WTC11 (cell line): ENCODE measurements at regions not wholly inside any gene's neighbourhood (a gene's known extent, or its start where the extent isn't known, plus 50 kb on each side); places are given as distances from the start of the nearest gene placed in this dataset.

Source experiments
- ATAC-seq: fragments of 200-7000 bp; cut with Tn5 transposase; 2 replicates; pipeline ENCODE4 v1.10.0; 2021; ENCODE audit warnings: mild to moderate bottlenecking, moderate library complexity
- CTCF ChIA-PET: fragments of 300-600 bp; sonication (Branson Sonifier 250); formaldehyde crosslinking; loops from one replicate; lab custom pipeline; 2021; ENCODE audit warnings: antibody characterized with exemption; lab: Charles Lee
- POLR2A ChIA-PET: fragments of 350-600 bp; sonication (Branson Sonifier 250); formaldehyde crosslinking; loops from one replicate; lab custom pipeline; 2021; ENCODE audit warnings: antibody characterized with exemption; lab: Charles Lee
- DNase-seq: peaks from one replicate; pipeline ENCODE4 v3.0.0; 2021; ENCODE audit warnings: low spot score
- H3K27ac Mint-ChIP-seq: 2 replicates; pipeline ENCODE4 v1.8.0; 2021; ENCODE audit warnings: mixed read lengths
- H3K27me3 Mint-ChIP-seq: 2 replicates; pipeline ENCODE4 v1.8.0; 2021; ENCODE audit warnings: low read depth, mild to moderate bottlenecking, moderate library complexity, mixed read lengths
- H3K36me3 Mint-ChIP-seq: 2 replicates; pipeline ENCODE4 v1.8.0; 2021; ENCODE audit warnings: mixed read lengths
- H3K4me1 Mint-ChIP-seq: 2 replicates; pipeline ENCODE4 v1.8.0; 2022; ENCODE audit warnings: mixed read lengths
- H3K4me3 Mint-ChIP-seq: 2 replicates; pipeline ENCODE4 v1.8.0; 2021; ENCODE audit warnings: mild to moderate bottlenecking, moderate library complexity, mixed read lengths
- H3K9me3 Mint-ChIP-seq: 2 replicates; pipeline ENCODE4 v1.8.0; 2021; ENCODE audit warnings: mixed read lengths
- ATF1 ChIP-seq: sonication (generic); formaldehyde crosslinking; IDR thresholded peaks from 2 replicates; pipeline ENCODE4 v1.8.1; 2023; ENCODE audit warnings: mild to moderate bottlenecking, moderate library complexity, missing genetic modification reagents
- CBFB ChIP-seq: sonication (generic); formaldehyde crosslinking; IDR thresholded peaks from 2 replicates; pipeline ENCODE4 v1.8.1; 2022; ENCODE audit warnings: mild to moderate bottlenecking, low read depth, missing genetic modification reagents
- CDX4 ChIP-seq: fragments of 250-450 bp; sonication (Bioruptor Pico); IDR thresholded peaks from 2 replicates; pipeline ENCODE4 v1.9.0; 2021; ENCODE audit warnings: moderate library complexity, mild to moderate bottlenecking, inconsistent platforms, borderline replicate concordance
- CREB1 ChIP-seq: sonication (generic); formaldehyde crosslinking; IDR thresholded peaks from 2 replicates; pipeline ENCODE4 v1.8.0; 2023; ENCODE audit warnings: mild to moderate bottlenecking, missing genetic modification reagents
- ESRRA ChIP-seq: sonication (generic); formaldehyde crosslinking; IDR thresholded peaks from 2 replicates; pipeline ENCODE4 v1.8.1; 2022; ENCODE audit warnings: mild to moderate bottlenecking, missing genetic modification reagents, borderline replicate concordance
- JAZF1 ChIP-seq: fragments of 250-450 bp; sonication (Bioruptor Pico); IDR thresholded peaks from 2 replicates; pipeline ENCODE4 v1.9.0; 2021; ENCODE audit warnings: moderate library complexity, mild to moderate bottlenecking, inconsistent platforms
- MAX ChIP-seq: sonication (generic); formaldehyde crosslinking; IDR thresholded peaks from 2 replicates; pipeline ENCODE4 v1.8.0; 2022; ENCODE audit warnings: mild to moderate bottlenecking, missing genetic modification reagents
- MLX ChIP-seq: sonication (generic); formaldehyde crosslinking; IDR thresholded peaks from 2 replicates; pipeline ENCODE4 v1.8.1; 2023; ENCODE audit warnings: mild to moderate bottlenecking, missing genetic modification reagents, moderate library complexity
- MYBL2 ChIP-seq: sonication (generic); formaldehyde crosslinking; IDR thresholded peaks from 2 replicates; pipeline ENCODE4 v1.8.1; 2023; ENCODE audit warnings: mild to moderate bottlenecking, moderate library complexity, missing genetic modification reagents
- PRRX2 ChIP-seq: fragments of 250-450 bp; sonication (Bioruptor Pico); IDR thresholded peaks from 2 replicates; pipeline ENCODE4 v1.8.0; 2021; ENCODE audit warnings: mild to moderate bottlenecking
- SOX15 ChIP-seq: fragments of 250-450 bp; sonication (Bioruptor Pico); IDR thresholded peaks from 2 replicates; pipeline ENCODE4 v1.9.0; 2021; ENCODE audit warnings: mild to moderate bottlenecking
- STAT6 ChIP-seq: sonication (generic); formaldehyde crosslinking; conservative IDR thresholded peaks from 2 replicates; pipeline ENCODE4 v1.8.1; 2023; ENCODE audit warnings: mild to moderate bottlenecking, low read depth, missing genetic modification reagents, moderate library complexity
- TP53 ChIP-seq: sonication (generic); formaldehyde crosslinking; IDR thresholded peaks from 2 replicates; pipeline ENCODE4 v1.8.1; 2023; ENCODE audit warnings: mild to moderate bottlenecking, missing genetic modification reagents
- USF1 ChIP-seq: sonication (generic); formaldehyde crosslinking; IDR thresholded peaks from 2 replicates; pipeline ENCODE4 v1.8.0; 2022; ENCODE audit warnings: mild to moderate bottlenecking, missing genetic modification reagents
- USF2 ChIP-seq: sonication (generic); formaldehyde crosslinking; IDR thresholded peaks from 2 replicates; pipeline ENCODE4 v1.8.1; 2023; ENCODE audit warnings: mild to moderate bottlenecking, missing genetic modification reagents, moderate library complexity
- ZBTB21 ChIP-seq: sonication (generic); formaldehyde crosslinking; IDR thresholded peaks from 2 replicates; pipeline ENCODE4 v1.8.1; 2023; ENCODE audit warnings: mild to moderate bottlenecking, missing genetic modification reagents, borderline replicate concordance
- ZBTB43 ChIP-seq: sonication (generic); formaldehyde crosslinking; IDR thresholded peaks from 2 replicates; pipeline ENCODE4 v1.8.1; 2023; ENCODE audit warnings: mild to moderate bottlenecking, missing genetic modification reagents
- ZMAT4 ChIP-seq: fragments of 250-450 bp; sonication (Bioruptor Pico); IDR thresholded peaks from 2 replicates; pipeline ENCODE4 v1.9.0; 2021; ENCODE audit warnings: mild to moderate bottlenecking
- ZNF263 ChIP-seq: sonication (generic); formaldehyde crosslinking; IDR thresholded peaks from 2 replicates; pipeline ENCODE4 v1.8.1; 2022; ENCODE audit warnings: low read depth, mild to moderate bottlenecking, moderate library complexity, missing genetic modification reagents
- ZNF396 ChIP-seq: fragments of 250-450 bp; sonication (Bioruptor Pico); IDR thresholded peaks from 2 replicates; pipeline ENCODE4 v1.8.0; 2021; ENCODE audit warnings: mild to moderate bottlenecking, moderate library complexity, borderline replicate concordance

GRCh38 chr5:145350513-145350912, 484.6 kb downstream of the PRELID2 start:
- Mint-ChIP-seq H3K4me1 (peaks cover 5% of the 10 kb centered on the region), H3K9me3 (0 out of 2 replicates have a peak, but pooled peaks cover 5% of the 10 kb centered on the region), H3K27me3 (no peaks in the 10 kb centered on the region), H3K27ac (no peak overlapping the region), H3K36me3 (no peaks in the 10 kb centered on the region), H3K4me3 (no peak overlapping the region)
- no peak for DNase-seq
- no peak for ATAC-seq
- TF ChIP-seq CDX4 (CRISPR knock-in tag) = no peak
- TF ChIP-seq CBFB (CRISPR knock-in tag) = no peak
- no peak for TF ChIP-seq ZNF263 (CRISPR knock-in tag)
- no peak for TF ChIP-seq MAX
- TF ChIP-seq ESRRA (CRISPR knock-in tag) = no peak
- TF ChIP-seq USF2 (CRISPR knock-in tag) = no peak
- TF ChIP-seq PRRX2 (CRISPR knock-in tag) = no peak
- no peak for TF ChIP-seq USF1
- no peak for TF ChIP-seq ZMAT4 (CRISPR knock-in tag)
- no peak for TF ChIP-seq MLX (CRISPR knock-in tag)
- TF ChIP-seq ATF1 (CRISPR knock-in tag) = no peak
- no peak for TF ChIP-seq ZBTB43 (CRISPR knock-in tag)
- TF ChIP-seq SOX15 (CRISPR knock-in tag) = no peak
- TF ChIP-seq STAT6 (CRISPR knock-in tag) = no peak
- TF ChIP-seq ZNF396 = no peak
- no peak for TF ChIP-seq MYBL2 (CRISPR knock-in tag)
- TF ChIP-seq ZBTB21 = no peak
- TF ChIP-seq TP53 (CRISPR knock-in tag) = no peak
- no peak for TF ChIP-seq CREB1
- TF ChIP-seq JAZF1 (CRISPR knock-in tag) = no peak
- ChIA-PET CTCF (no interaction called here), POLR2A (no interaction called here)
